ENCODE measurements at regions not wholly inside any gene's neighbourhood (a gene's known extent, or its start where the extent isn't known, plus 50 kb on each side); places are given as distances from the start of the nearest gene placed in this dataset.

DNA sequence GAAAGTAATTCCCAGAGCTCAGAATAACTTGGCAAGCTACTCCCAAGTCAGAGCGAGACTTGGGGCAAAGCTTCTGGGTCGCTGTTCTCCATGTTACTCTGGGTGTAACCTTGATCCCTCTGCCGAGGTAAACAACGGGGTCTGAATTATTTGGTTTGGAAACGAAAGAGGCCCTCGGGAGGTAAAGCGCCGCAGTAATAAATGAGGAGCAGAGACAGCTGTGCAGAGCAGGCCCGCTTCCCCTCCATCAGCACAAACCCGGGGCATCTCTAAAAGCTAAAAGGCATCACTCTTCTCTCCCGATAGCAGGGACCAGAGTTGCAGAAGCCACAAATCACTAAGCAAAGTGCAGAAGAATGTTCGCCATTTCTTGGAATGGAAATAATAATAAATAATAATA, 561.5 kb downstream of the BCOR start:
- no peaks in the 10 kb centered on the region for H3K9me3 ChIP-seq (ENCODE audit: control insufficient read depth, insufficient read depth, low read depth, low read length)
- no peak overlapping the region for H3K4me3 ChIP-seq (ENCODE audit: low read depth, low read length)
- ChIA-PET POLR2A (no interaction called here), CTCF (interaction anchor here (0.6 kb wide), 1 partner anchor 91 kb away, joined by 6 read pairs; no protein-coding TSS in a partner anchor)
- TF ChIP-seq REPIN1 (tag by site-specific recombination; IDR thresholded peaks at IDR 0.05; ENCODE audit: low read depth) (no peak), ZBTB21 (tag by site-specific recombination; IDR thresholded peaks at IDR 0.05) (no peak), MZF1 (tag by site-specific recombination; IDR thresholded peaks at IDR 0.05; ENCODE audit: borderline replicate concordance) (no peak), GLI4 (tag by site-specific recombination; IDR thresholded peaks at IDR 0.05) (no peak), ZNF501 (tag by site-specific recombination; IDR thresholded peaks at IDR 0.05) (no peak), ZNF391 (tag by site-specific recombination; IDR thresholded peaks at IDR 0.05; ENCODE audit: borderline replicate concordance, low read depth) (no peak), BCL11A (tag by site-specific recombination; IDR thresholded peaks at IDR 0.05; ENCODE audit: low read depth) (no peak)
- TF ChIP-seq, protein P1, sequence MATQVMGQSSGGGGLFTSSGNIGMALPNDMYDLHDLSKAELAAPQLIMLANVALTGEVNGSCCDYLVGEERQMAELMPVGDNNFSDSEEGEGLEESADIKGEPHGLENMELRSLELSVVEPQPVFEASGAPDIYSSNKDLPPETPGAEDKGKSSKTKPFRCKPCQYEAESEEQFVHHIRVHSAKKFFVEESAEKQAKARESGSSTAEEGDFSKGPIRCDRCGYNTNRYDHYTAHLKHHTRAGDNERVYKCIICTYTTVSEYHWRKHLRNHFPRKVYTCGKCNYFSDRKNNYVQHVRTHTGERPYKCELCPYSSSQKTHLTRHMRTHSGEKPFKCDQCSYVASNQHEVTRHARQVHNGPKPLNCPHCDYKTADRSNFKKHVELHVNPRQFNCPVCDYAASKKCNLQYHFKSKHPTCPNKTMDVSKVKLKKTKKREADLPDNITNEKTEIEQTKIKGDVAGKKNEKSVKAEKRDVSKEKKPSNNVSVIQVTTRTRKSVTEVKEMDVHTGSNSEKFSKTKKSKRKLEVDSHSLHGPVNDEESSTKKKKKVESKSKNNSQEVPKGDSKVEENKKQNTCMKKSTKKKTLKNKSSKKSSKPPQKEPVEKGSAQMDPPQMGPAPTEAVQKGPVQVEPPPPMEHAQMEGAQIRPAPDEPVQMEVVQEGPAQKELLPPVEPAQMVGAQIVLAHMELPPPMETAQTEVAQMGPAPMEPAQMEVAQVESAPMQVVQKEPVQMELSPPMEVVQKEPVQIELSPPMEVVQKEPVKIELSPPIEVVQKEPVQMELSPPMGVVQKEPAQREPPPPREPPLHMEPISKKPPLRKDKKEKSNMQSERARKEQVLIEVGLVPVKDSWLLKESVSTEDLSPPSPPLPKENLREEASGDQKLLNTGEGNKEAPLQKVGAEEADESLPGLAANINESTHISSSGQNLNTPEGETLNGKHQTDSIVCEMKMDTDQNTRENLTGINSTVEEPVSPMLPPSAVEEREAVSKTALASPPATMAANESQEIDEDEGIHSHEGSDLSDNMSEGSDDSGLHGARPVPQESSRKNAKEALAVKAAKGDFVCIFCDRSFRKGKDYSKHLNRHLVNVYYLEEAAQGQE (tag by site-specific recombination; IDR thresholded peaks at IDR 0.05) = no peak
- H3K27ac ChIP-seq (ENCODE audit: extremely low read depth, low read depth, low read length) = no peak overlapping the region
- no peaks in the 10 kb centered on the region for H3K36me3 ChIP-seq (ENCODE audit: control insufficient read depth in 2 of 2, insufficient read depth in 1 of 2, low read length in 2 of 2)
- no peaks in the 10 kb centered on the region for H3K4me1 ChIP-seq (ENCODE audit: control insufficient read depth, insufficient read depth, low read length)

DNA sequence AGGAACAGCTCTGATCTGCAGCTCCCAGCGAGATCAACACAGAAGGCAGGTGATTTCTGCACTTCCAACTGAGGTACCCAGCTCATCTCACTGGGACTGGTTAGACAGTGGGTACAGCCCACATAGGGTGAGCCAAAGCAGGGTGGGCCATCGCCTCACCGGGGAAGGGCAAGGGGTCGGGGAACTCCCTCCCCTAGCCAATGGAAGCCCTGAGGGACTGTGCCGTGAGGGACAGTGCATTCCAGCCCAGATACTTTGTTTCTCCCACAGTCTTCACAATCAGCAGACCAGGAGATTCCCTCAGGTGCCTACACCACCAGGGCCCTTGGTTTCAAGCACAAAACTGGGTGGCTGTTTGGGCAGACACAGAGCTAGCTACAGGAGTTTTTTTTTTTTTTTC, 555.9 kb downstream of the BCOR start:
- Histone ChIP-seq H3K4me3 (ENCODE audit: low read depth, low read length) (no peak overlapping the region), H3K36me3 (ENCODE audit: control insufficient read depth in 2 of 2, insufficient read depth in 1 of 2, low read length in 2 of 2) (no peaks in the 10 kb centered on the region), H3K9me3 (ENCODE audit: control insufficient read depth, insufficient read depth, low read depth, low read length) (no peaks in the 10 kb centered on the region), H3K4me1 (ENCODE audit: control insufficient read depth, insufficient read depth, low read length) (no peaks in the 10 kb centered on the region), H3K27ac (ENCODE audit: extremely low read depth, low read depth, low read length) (no peak overlapping the region)
- ChIA-PET POLR2A (no interaction called here), CTCF (no interaction called here)
- no peak for TF ChIP-seq FEZF1 (tag by site-specific recombination; IDR thresholded peaks at IDR 0.05)
- TF ChIP-seq KLF1 (tag by site-specific recombination; IDR thresholded peaks at IDR 0.05) = no peak
- TF ChIP-seq ZNF423 (tag by site-specific recombination; IDR thresholded peaks at IDR 0.05) = no peak
- TF ChIP-seq ZNF610 (tag by site-specific recombination; IDR thresholded peaks at IDR 0.05; ENCODE audit: borderline replicate concordance) = no peak
- no peak for TF ChIP-seq ZXDB (tag by site-specific recombination; IDR thresholded peaks at IDR 0.05)
- no peak for TF ChIP-seq ZNF211 (tag by site-specific recombination; IDR thresholded peaks at IDR 0.05; ENCODE audit: low read depth)
- TF ChIP-seq, protein P2, sequence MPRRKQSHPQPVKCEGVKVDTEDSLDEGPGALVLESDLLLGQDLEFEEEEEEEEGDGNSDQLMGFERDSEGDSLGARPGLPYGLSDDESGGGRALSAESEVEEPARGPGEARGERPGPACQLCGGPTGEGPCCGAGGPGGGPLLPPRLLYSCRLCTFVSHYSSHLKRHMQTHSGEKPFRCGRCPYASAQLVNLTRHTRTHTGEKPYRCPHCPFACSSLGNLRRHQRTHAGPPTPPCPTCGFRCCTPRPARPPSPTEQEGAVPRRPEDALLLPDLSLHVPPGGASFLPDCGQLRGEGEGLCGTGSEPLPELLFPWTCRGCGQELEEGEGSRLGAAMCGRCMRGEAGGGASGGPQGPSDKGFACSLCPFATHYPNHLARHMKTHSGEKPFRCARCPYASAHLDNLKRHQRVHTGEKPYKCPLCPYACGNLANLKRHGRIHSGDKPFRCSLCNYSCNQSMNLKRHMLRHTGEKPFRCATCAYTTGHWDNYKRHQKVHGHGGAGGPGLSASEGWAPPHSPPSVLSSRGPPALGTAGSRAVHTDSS (tag by site-specific recombination; IDR thresholded peaks at IDR 0.05) = no peak
- TF ChIP-seq SCRT1 (tag by site-specific recombination; IDR thresholded peaks at IDR 0.05; ENCODE audit: borderline replicate concordance) = no peak
- TF ChIP-seq ZNF2 (tag by site-specific recombination; IDR thresholded peaks at IDR 0.05) = no peak
- no peak for TF ChIP-seq ZEB2 (tag by site-specific recombination; IDR thresholded peaks at IDR 0.05)
- no peak for TF ChIP-seq ZNF558 (tag by site-specific recombination; IDR thresholded peaks at IDR 0.05)
- no peak for TF ChIP-seq GFI1B (tag by site-specific recombination; IDR thresholded peaks at IDR 0.05)
- no peak for TF ChIP-seq ZNF214 (tag by site-specific recombination; IDR thresholded peaks at IDR 0.05; ENCODE audit: borderline replicate concordance)
- TF ChIP-seq ZNF510 (tag by site-specific recombination; IDR thresholded peaks at IDR 0.05; ENCODE audit: insufficient replicate concordance) = no peak
- TF ChIP-seq MEIS1 (CRISPR knock-in tag; IDR thresholded peaks at IDR 0.05; ENCODE audit: borderline replicate concordance) = no peak

Measured in HEK293 (cell line).